SU-DHL-6 (cell line): ENCODE measurements at regions not wholly inside any gene's neighbourhood (a gene's known extent, or its start where the extent isn't known, plus 50 kb on each side); places are given as distances from the start of the nearest gene placed in this dataset.

Source experiments
- H2AFZ ChIP-seq: fragments of 200-600 bp; sonication (generic); 2 replicates; pipeline ENCODE4 v1.6.1; 2014; ENCODE audit warnings: low read depth, mild to moderate bottlenecking, moderate library complexity, mixed read lengths, antibody characterized with exemption, low read length; ENCODE audit not compliant: severe bottlenecking
- H3F3A ChIP-seq: fragments of 200-600 bp; shearing (Covaris generic); 2 replicates; pipeline ENCODE4 v1.6.0; 2016; ENCODE audit warnings: antibody characterized with exemption, mild to moderate bottlenecking; ENCODE audit not compliant: insufficient read depth
- H3K27ac ChIP-seq: fragments of 200-600 bp; sonication (generic); 2 replicates; pipeline ENCODE4 v1.5.1; 2016; ENCODE audit warnings: low read depth, mild to moderate bottlenecking, low read length, moderate library complexity, mixed read lengths
- H3K27me3 ChIP-seq: fragments of 200-600 bp; sonication (generic), shearing (Covaris generic); 2 replicates; pipeline ENCODE4 v1.6.0; 2014; ENCODE audit warnings: mild to moderate bottlenecking, low read length
- H3K36me3 ChIP-seq: fragments of 200-600 bp; sonication (generic); 2 replicates; pipeline ENCODE4 v1.6.1; 2014; ENCODE audit warnings: mild to moderate bottlenecking, low read length, mixed read lengths
- H3K4me2 ChIP-seq: fragments of 300-600, 200-600 bp; shearing (Covaris generic), sonication (generic); 2 replicates; pipeline ENCODE4 v1.6.0; 2014; ENCODE audit warnings: low read length, low read depth, mild to moderate bottlenecking; ENCODE audit not compliant: poor library complexity, severe bottlenecking
- H3K4me3 ChIP-seq: fragments of 200-600 bp; sonication (generic); 2 replicates; pipeline ENCODE4 v1.5.1; 2014; ENCODE audit warnings: antibody characterized with exemption, low read length, mild to moderate bottlenecking, mixed read lengths; ENCODE audit not compliant: insufficient read depth, poor library complexity, severe bottlenecking
- H3K79me2 ChIP-seq: fragments of 200-600 bp; sonication (generic); 2 replicates; pipeline ENCODE4 v1.6.1; 2014; ENCODE audit warnings: mild to moderate bottlenecking, low read length, moderate library complexity; ENCODE audit not compliant: insufficient read depth
- H3K9ac ChIP-seq: fragments of 200-600 bp; sonication (generic); 2 replicates; pipeline ENCODE4 v1.7.0; 2014; ENCODE audit warnings: mild to moderate bottlenecking, low read length
- H3K9me2 ChIP-seq: fragments of 200-600 bp; sonication (generic); replicated peaks from 2 replicates; pipeline ENCODE4 v1.6.1; 2014; ENCODE audit warnings: low read length; ENCODE audit not compliant: insufficient read depth
- H3K9me3 ChIP-seq: fragments of 200-600 bp; sonication (generic); 2 replicates; pipeline ENCODE4 v1.6.1; 2014; ENCODE audit warnings: low read length, mixed read lengths; ENCODE audit not compliant: insufficient read depth
- H4K20me1 ChIP-seq: fragments of 200-600 bp; sonication (generic); 2 replicates; pipeline ENCODE4 v1.6.1; 2014; ENCODE audit warnings: low read depth, mild to moderate bottlenecking, antibody characterized with exemption, low read length, moderate library complexity, mixed read lengths
- CTCF ChIP-seq: fragments of 200-600 bp; sonication (generic); IDR thresholded peaks from one replicate; pipeline ENCODE4 v1.5.1; 2017; ENCODE audit warnings: antibody characterized with exemption, mild to moderate bottlenecking, low read length, moderate library complexity; ENCODE audit not compliant: insufficient read depth, poor library complexity, severe bottlenecking
- EZH2phosphoT487 ChIP-seq: fragments of 200-600 bp; sonication (generic), shearing (Covaris generic); conservative IDR thresholded peaks from 2 replicates; pipeline ENCODE4 v1.6.1; 2018; ENCODE audit warnings: mild to moderate bottlenecking, antibody characterized with exemption, low read length, moderate library complexity, mixed read lengths

DNA sequence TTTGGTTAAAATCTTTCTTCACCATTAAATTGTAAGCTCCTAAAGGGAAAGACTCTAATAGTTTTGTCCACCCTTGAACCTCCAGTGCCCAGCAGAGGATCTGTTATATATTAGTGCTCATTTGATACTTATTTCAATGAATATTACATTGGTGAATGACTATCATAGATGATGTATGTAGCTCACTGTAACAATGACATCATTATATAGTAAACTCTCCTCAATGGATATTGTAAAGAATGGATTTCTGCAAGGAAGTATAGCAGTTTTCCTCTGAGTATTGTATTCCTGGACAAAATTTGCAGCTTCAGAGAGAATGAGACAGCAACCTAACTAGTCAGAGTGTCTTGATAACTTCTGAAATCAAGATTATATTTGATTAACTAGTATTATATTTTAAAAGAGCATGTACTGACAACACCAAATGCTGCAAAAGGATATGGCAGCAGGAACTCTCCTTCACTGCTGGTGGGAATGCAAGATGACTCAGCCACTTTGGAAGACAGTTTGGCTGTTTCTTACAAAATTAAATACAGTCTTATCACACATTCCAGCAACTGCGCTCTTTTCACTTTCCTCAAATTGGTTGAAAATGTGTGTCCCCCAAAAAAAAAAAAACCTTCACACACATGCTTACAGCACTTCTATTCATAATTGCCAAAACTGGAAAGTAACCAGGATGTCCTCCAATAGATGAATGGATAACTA, 189.8 kb upstream of the OPRM1 start:
- no peaks in the 10 kb centered on the region for H3F3A ChIP-seq
- no peak overlapping the region for H3K4me3 ChIP-seq
- no peaks in the 10 kb centered on the region for H3K9me2 ChIP-seq
- no peak overlapping the region for H2AFZ ChIP-seq
- H3K9me3 ChIP-seq = no peaks in the 10 kb centered on the region
- TF ChIP-seq CTCF = no peak
- no peak for TF ChIP-seq EZH2phosphoT487
- no peak overlapping the region for H3K4me2 ChIP-seq
- H4K20me1 ChIP-seq = no peaks in the 10 kb centered on the region
- no peaks in the 10 kb centered on the region for H3K27me3 ChIP-seq
- H3K9ac ChIP-seq = no peak overlapping the region
- no peaks in the 10 kb centered on the region for H3K36me3 ChIP-seq
- no peaks in the 10 kb centered on the region for H3K79me2 ChIP-seq
- no peak overlapping the region for H3K27ac ChIP-seq

DNA sequence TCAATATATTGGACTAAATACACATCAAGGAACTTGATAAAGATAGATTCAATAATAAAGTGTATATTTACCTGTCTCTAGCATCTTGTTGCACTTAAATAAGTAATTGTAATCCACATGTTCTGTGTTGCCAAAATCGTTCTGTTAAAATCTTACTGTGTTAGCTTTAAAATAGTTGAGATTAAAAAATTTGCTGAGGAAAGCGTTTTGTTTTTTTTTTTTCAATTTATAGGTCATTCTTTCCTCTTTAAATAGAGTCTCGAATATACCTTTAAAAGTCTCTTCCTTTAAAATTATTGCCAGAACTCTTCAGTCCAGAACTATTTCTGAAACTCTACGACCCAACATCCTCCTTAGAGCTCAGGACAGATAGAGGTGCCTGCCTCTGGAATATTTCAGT, 195.6 kb upstream of the OPRM1 start:
- Histone ChIP-seq H3K9ac (no peak overlapping the region), H3K79me2 (no peaks in the 10 kb centered on the region), H2AFZ (no peak overlapping the region), H3K27ac (no peak overlapping the region), H4K20me1 (no peaks in the 10 kb centered on the region), H3K9me2 (no peaks in the 10 kb centered on the region), H3K27me3 (no peaks in the 10 kb centered on the region), H3K36me3 (no peaks in the 10 kb centered on the region), H3F3A (no peaks in the 10 kb centered on the region), H3K4me2 (no peak overlapping the region), H3K4me3 (no peak overlapping the region), H3K9me3 (no peaks in the 10 kb centered on the region)
- no peak for TF ChIP-seq CTCF
- no peak for TF ChIP-seq EZH2phosphoT487

DNA sequence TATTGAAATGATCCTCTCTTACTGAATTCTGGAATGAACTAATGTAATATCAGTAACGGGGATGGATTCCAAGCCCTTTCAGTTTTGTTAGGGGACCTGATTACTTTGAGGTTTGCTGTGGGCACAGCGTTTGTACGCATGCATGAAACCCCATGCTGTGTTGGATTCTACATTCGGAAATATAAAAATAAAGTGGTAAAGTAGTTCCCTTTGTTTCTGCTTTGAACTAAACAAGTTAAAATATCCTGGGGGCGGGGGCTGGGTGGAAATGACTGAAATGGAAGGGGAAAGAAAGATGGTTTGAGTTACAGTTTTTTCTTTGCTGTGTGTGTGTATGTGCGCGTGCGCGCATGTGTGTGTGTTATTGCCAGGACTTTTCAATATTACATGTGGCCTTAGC, 196.5 kb upstream of the OPRM1 start:
- no peak for TF ChIP-seq CTCF
- TF ChIP-seq EZH2phosphoT487 = no peak
- no peaks in the 10 kb centered on the region for H3K36me3 ChIP-seq
- no peak overlapping the region for H3K27ac ChIP-seq
- H4K20me1 ChIP-seq = no peaks in the 10 kb centered on the region
- no peak overlapping the region for H3K4me3 ChIP-seq
- no peaks in the 10 kb centered on the region for H3K27me3 ChIP-seq
- H3K9ac ChIP-seq = no peak overlapping the region
- no peaks in the 10 kb centered on the region for H3K9me2 ChIP-seq
- no peaks in the 10 kb centered on the region for H3F3A ChIP-seq
- H3K4me2 ChIP-seq = no peak overlapping the region
- H2AFZ ChIP-seq = no peak overlapping the region
- no peaks in the 10 kb centered on the region for H3K79me2 ChIP-seq
- no peaks in the 10 kb centered on the region for H3K9me3 ChIP-seq
